ENCODE measurements at regions not wholly inside any gene's neighbourhood (a gene's known extent, or its start where the extent isn't known, plus 50 kb on each side); places are given as distances from the start of the nearest gene placed in this dataset.

GRCh38 chr18:25434745-25435144, 82.8 kb upstream of the ZNF521 start:
- no peaks in the 10 kb centered on the region for H3K36me3 ChIP-seq
- H3K27ac ChIP-seq, result no peak overlapping the region
- H3K9me3 ChIP-seq (ENCODE audit: severe bottlenecking), result no peaks in the 10 kb centered on the region
- H3K27me3 ChIP-seq (ENCODE audit: insufficient read depth, low read depth, severe bottlenecking), result peaks cover 6% of the 10 kb centered on the region
- H3K4me3 ChIP-seq (ENCODE audit: low read depth, low read length), result no peak overlapping the region
- TF ChIP-seq CTCF (IDR thresholded peaks at IDR 0.05; ENCODE audit: low read depth, low read length), result no peak
- no peak for DNase-seq

- no peak for DNase-seq
- H3K27me3 ChIP-seq (ENCODE audit: insufficient read depth, low read depth, severe bottlenecking), result peaks cover 6% of the 10 kb centered on the region
- no peak overlapping the region for H3K27ac ChIP-seq
- no peak overlapping the region for H3K4me3 ChIP-seq (ENCODE audit: low read depth, low read length)
- TF ChIP-seq CTCF (IDR thresholded peaks at IDR 0.05; ENCODE audit: low read depth, low read length), result no peak
- H3K9me3 ChIP-seq (ENCODE audit: severe bottlenecking), result no peaks in the 10 kb centered on the region
- H3K36me3 ChIP-seq, result no peaks in the 10 kb centered on the region
Measured at GRCh38 chr18:25433590-25433989, 81.6 kb upstream of the ZNF521 start.

GRCh38 chr18:25425024-25425423, 73.1 kb upstream of the ZNF521 start:
- H3K27me3 ChIP-seq (ENCODE audit: insufficient read depth, low read depth, severe bottlenecking), result peaks cover 13% of the 10 kb centered on the region
- H3K27ac ChIP-seq, result no peak overlapping the region
- DNase-seq, result no peak
- H3K4me3 ChIP-seq (ENCODE audit: low read depth, low read length), result no peak overlapping the region
- no peaks in the 10 kb centered on the region for H3K36me3 ChIP-seq
- TF ChIP-seq CTCF (IDR thresholded peaks at IDR 0.05; ENCODE audit: low read depth, low read length), result no peak
- H3K9me3 ChIP-seq (ENCODE audit: severe bottlenecking), result no peaks in the 10 kb centered on the region

GRCh38 chr18:25423760-25424159, 71.8 kb upstream of the ZNF521 start:
- DNase-seq, result no peak
- Histone ChIP-seq H3K4me3 (ENCODE audit: low read depth, low read length) (no peak overlapping the region), H3K27me3 (ENCODE audit: insufficient read depth, low read depth, severe bottlenecking) (peaks cover 19% of the 10 kb centered on the region), H3K9me3 (ENCODE audit: severe bottlenecking) (no peaks in the 10 kb centered on the region), H3K27ac (no peak overlapping the region), H3K36me3 (no peaks in the 10 kb centered on the region)
- TF ChIP-seq CTCF (IDR thresholded peaks at IDR 0.05; ENCODE audit: low read depth, low read length), result no peak

GRCh38 chr18:25423267-25423666, 71.3 kb upstream of the ZNF521 start:
- DNase-seq, result no peak
- H3K4me3 ChIP-seq (ENCODE audit: low read depth, low read length), result no peak overlapping the region
- H3K27ac ChIP-seq, result no peak overlapping the region
- peaks cover 22% of the 10 kb centered on the region for H3K27me3 ChIP-seq (ENCODE audit: insufficient read depth, low read depth, severe bottlenecking)
- no peaks in the 10 kb centered on the region for H3K36me3 ChIP-seq
- no peak for TF ChIP-seq CTCF (IDR thresholded peaks at IDR 0.05; ENCODE audit: low read depth, low read length)
- H3K9me3 ChIP-seq (ENCODE audit: severe bottlenecking), result no peaks in the 10 kb centered on the region

GRCh38 chr18:25422230-25422629, 70.3 kb upstream of the ZNF521 start:
- no peak for DNase-seq

More at GRCh38 chr18:25422230-25422629, 70.3 kb upstream of the ZNF521 start:
- no peaks in the 10 kb centered on the region for H3K36me3 ChIP-seq
- no peak overlapping the region for H3K4me3 ChIP-seq (ENCODE audit: low read depth, low read length)
- H3K27me3 ChIP-seq (ENCODE audit: insufficient read depth, low read depth, severe bottlenecking), result peaks cover 25% of the 10 kb centered on the region
- TF ChIP-seq CTCF (IDR thresholded peaks at IDR 0.05; ENCODE audit: low read depth, low read length), result no peak
- no peak overlapping the region for H3K27ac ChIP-seq
- no peaks in the 10 kb centered on the region for H3K9me3 ChIP-seq (ENCODE audit: severe bottlenecking)
